OCI-LY7 (cell line): ENCODE measurements at regions not wholly inside any gene's neighbourhood (a gene's known extent, or its start where the extent isn't known, plus 50 kb on each side); places are given as distances from the start of the nearest gene placed in this dataset.
"Not testable (repeated sequence)": the region's sequence is repeated elsewhere in the genome, so short reads cannot be mapped to it uniquely, and the experiment has no call there.

Experiments used
- BruUV-seq: library from RNA; stranded (reverse); fragments of 400-500 nt; replicated peaks from 2 replicates; lab custom pipeline; 2021; lab: Mats Ljungman, UMichigan
- CTCF ChIA-PET: fragments of 300-600 bp; sonication (Branson Sonifier 250); formaldehyde crosslinking; loops from one replicate; lab custom pipeline; 2022; ENCODE audit warnings: antibody characterized with exemption; ENCODE audit not compliant: unreplicated experiment; lab: Charles Lee
- POLR2A ChIA-PET: fragments of 300-600 bp; sonication (Branson Sonifier 250); formaldehyde crosslinking; loops from one replicate; lab custom pipeline; 2022; ENCODE audit warnings: antibody characterized with exemption; lab: Charles Lee
- DNase-seq: peaks from one replicate; pipeline ENCODE4 v3.0.0-alpha.2; 2015; ENCODE audit warnings: low spot score
- H2AFZ ChIP-seq: fragments of 200-600 bp; sonication (generic), shearing (Covaris generic); 2 replicates; pipeline ENCODE4 v1.6.1; 2014; ENCODE audit warnings: mild to moderate bottlenecking, antibody characterized with exemption, low read length, moderate library complexity
- H3K27ac ChIP-seq: fragments of 200-600 bp; sonication (generic); 2 replicates; pipeline ENCODE4 v1.5.1; 2014; ENCODE audit warnings: mixed run types, low read depth, mild to moderate bottlenecking, moderate library complexity, low read length, inconsistent platforms; ENCODE audit not compliant: poor library complexity, severe bottlenecking
- H3K36me3 ChIP-seq: fragments of 200-600 bp; sonication (generic); 2 replicates; pipeline ENCODE4 v1.6.1; 2014; ENCODE audit warnings: mild to moderate bottlenecking, antibody characterized with exemption, low read length, moderate library complexity, mixed read lengths; ENCODE audit not compliant: insufficient read depth
- H3K4me1 ChIP-seq: fragments of 200-600 bp; sonication (generic); 2 replicates; pipeline ENCODE4 v1.5.1; 2014; ENCODE audit warnings: mild to moderate bottlenecking, low read length; ENCODE audit not compliant: insufficient read depth, poor library complexity, severe bottlenecking
- H3K4me2 ChIP-seq: fragments of 200-600 bp; sonication (generic); 2 replicates; pipeline ENCODE4 v1.6.1; 2014; ENCODE audit warnings: mild to moderate bottlenecking, low read length
- H3K4me3 ChIP-seq: fragments of 200-600 bp; sonication (generic); 2 replicates; pipeline ENCODE4 v1.5.1; 2014; ENCODE audit warnings: mild to moderate bottlenecking, low read depth, low read length; ENCODE audit not compliant: poor library complexity, severe bottlenecking
- H3K79me2 ChIP-seq: fragments of 200-600 bp; sonication (generic); 2 replicates; pipeline ENCODE4 v1.6.1; 2016; ENCODE audit warnings: low read depth, mild to moderate bottlenecking, low read length, moderate library complexity, mixed read lengths; ENCODE audit not compliant: insufficient read depth
- H3K9me2 ChIP-seq: fragments of 200-600 bp; sonication (generic); 2 replicates; pipeline ENCODE4 v1.6.1; 2016; ENCODE audit warnings: mild to moderate bottlenecking, low read length, mixed read lengths; ENCODE audit not compliant: insufficient read depth
- H3K9me3 ChIP-seq: fragments of 200-600 bp; sonication (generic); 2 replicates; pipeline ENCODE4 v1.6.1; 2014; ENCODE audit warnings: mild to moderate bottlenecking, mixed run types, low read length, mixed read lengths
- H4K20me1 ChIP-seq: fragments of 200-600 bp; sonication (generic); 2 replicates; pipeline ENCODE4 v1.6.1; 2014; ENCODE audit warnings: mild to moderate bottlenecking, antibody characterized with exemption, low read length, moderate library complexity, mixed read lengths; ENCODE audit not compliant: insufficient read depth
- EZH2phosphoT487 ChIP-seq: fragments of 200-600 bp; sonication (generic); IDR thresholded peaks from 2 replicates; pipeline ENCODE4 v1.6.1; 2018; ENCODE audit warnings: low read depth, borderline replicate concordance, mild to moderate bottlenecking, mixed run types, antibody characterized with exemption, low read length, moderate library complexity, mixed read lengths
- intact Hi-C: fragments of 100-400 bp; cut with micrococcal nuclease; formaldehyde crosslinking; loops from one replicate; pipeline ENCODE4 v1.10.0; 2022; ENCODE audit not compliant: unreplicated experiment
- TF ChIP-seq, protein P1 (sequence below): fragments of 200-600 bp; sonication (generic); conservative IDR thresholded peaks from 2 replicates; pipeline ENCODE4 v1.5.1; 2014; ENCODE audit warnings: mild to moderate bottlenecking, antibody characterized with exemption, low read length, moderate library complexity, mixed read lengths

DNA sequence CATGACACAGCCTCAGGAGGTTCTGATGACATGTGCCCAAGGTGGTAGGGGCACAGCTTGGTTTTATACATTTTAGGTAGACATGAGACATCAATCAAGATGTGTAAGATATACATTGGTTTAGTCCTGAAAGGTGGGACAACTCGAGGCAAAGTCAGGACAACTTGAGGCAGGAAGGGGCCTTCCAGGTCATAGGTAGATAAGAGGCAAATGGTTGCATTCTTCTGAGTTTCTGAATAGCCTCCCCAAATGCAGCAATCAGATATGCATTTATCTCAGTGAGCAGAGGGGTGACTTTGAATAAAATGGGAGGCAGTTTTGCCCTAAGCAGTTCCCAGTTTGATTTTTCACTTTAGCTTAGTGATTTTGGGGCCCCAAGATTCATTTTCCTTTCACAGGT is 91.6 kb downstream of the CHCHD4 start:
- Histone ChIP-seq H3K4me2 (no peak overlapping the region), H4K20me1 (no peaks in the 10 kb centered on the region), H3K27ac (no peak overlapping the region), H3K79me2 (no peaks in the 10 kb centered on the region), H3K9me2 (no peaks in the 10 kb centered on the region), H3K4me3 (no peak overlapping the region), H2AFZ (no peak overlapping the region), H3K36me3 (no peaks in the 10 kb centered on the region), H3K9me3 (no peaks in the 10 kb centered on the region), H3K4me1 (no peaks in the 10 kb centered on the region)
- DNase-seq = no peak
- intact Hi-C loops = no loop called here
- CTCF ChIA-PET = no interaction called here
- POLR2A ChIA-PET = no interaction called here
- no peak for TF ChIP-seq EZH2phosphoT487
- TF ChIP-seq, protein P1, sequence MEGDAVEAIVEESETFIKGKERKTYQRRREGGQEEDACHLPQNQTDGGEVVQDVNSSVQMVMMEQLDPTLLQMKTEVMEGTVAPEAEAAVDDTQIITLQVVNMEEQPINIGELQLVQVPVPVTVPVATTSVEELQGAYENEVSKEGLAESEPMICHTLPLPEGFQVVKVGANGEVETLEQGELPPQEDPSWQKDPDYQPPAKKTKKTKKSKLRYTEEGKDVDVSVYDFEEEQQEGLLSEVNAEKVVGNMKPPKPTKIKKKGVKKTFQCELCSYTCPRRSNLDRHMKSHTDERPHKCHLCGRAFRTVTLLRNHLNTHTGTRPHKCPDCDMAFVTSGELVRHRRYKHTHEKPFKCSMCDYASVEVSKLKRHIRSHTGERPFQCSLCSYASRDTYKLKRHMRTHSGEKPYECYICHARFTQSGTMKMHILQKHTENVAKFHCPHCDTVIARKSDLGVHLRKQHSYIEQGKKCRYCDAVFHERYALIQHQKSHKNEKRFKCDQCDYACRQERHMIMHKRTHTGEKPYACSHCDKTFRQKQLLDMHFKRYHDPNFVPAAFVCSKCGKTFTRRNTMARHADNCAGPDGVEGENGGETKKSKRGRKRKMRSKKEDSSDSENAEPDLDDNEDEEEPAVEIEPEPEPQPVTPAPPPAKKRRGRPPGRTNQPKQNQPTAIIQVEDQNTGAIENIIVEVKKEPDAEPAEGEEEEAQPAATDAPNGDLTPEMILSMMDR = no peak
- no TSS peak for BruUV-seq

- Histone ChIP-seq H3K79me2 (no peaks in the 10 kb centered on the region), H4K20me1 (no peaks in the 10 kb centered on the region), H3K4me3 (no peak overlapping the region), H3K4me2 (no peak overlapping the region), H3K9me2 (0 out of 2 replicates have a peak, but pooled peaks cover 5% of the 10 kb centered on the region), H2AFZ (no peak overlapping the region), H3K27ac (no peak overlapping the region), H3K4me1 (no peaks in the 10 kb centered on the region), H3K9me3 (peaks cover 4% of the 10 kb centered on the region; the same call in 1 of the 2 replicates), H3K36me3 (no peaks in the 10 kb centered on the region)
- intact Hi-C loops = no loop called here
- no peak for DNase-seq
- no TSS peak for BruUV-seq
- CTCF ChIA-PET = no interaction called here
- POLR2A ChIA-PET = interaction anchor here (0.6 kb wide), 1 partner anchor 9 kb away, joined by 3 read pairs; no protein-coding TSS in a partner anchor
- TF ChIP-seq, protein P1 = no peak
- no peak for TF ChIP-seq EZH2phosphoT487
Observed at GRCh38 chr3:14031271-14031670, 93.4 kb downstream of the CHCHD4 start.

GRCh38 chr3:14029390-14029995 is 95.2 kb downstream of the CHCHD4 start:
- POLR2A ChIA-PET, H3K4me1 ChIP-seq, H3K79me2 ChIP-seq, H3K9me2 ChIP-seq, H3K4me2 ChIP-seq, H4K20me1 ChIP-seq, DNase-seq, BruUV-seq, H2AFZ ChIP-seq, H3K4me3 ChIP-seq, H3K36me3 ChIP-seq, CTCF ChIA-PET, intact Hi-C loops, H3K27ac ChIP-seq: not testable (repeated sequence)
- H3K9me3 ChIP-seq = peaks cover 12% of the 10 kb centered on the region

DNA sequence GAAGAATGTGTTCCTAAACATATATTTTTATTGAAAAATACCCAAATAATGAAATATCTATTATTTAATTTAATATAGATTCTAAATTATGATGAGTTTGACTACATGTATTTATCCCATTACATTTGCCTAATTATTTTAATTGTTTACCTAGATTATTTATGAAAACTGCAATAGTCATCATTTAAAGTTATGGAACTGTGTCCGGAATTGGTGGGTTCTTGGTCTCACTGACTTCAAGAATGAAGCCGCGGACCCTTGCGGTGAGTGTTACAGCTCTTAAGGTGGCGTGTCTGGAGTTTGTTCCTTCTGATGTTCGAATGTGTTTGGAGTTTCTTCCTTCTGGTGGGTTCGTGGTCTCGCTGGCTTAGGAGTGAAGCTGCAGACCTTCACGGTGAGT is 96.5 kb downstream of the CHCHD4 start:
- H4K20me1 ChIP-seq, H3K4me1 ChIP-seq, intact Hi-C loops, BruUV-seq, H2AFZ ChIP-seq, H3K27ac ChIP-seq, H3K9me2 ChIP-seq, H3K36me3 ChIP-seq, DNase-seq, H3K4me2 ChIP-seq, H3K79me2 ChIP-seq, H3K4me3 ChIP-seq, CTCF ChIA-PET: not testable (repeated sequence)
- peaks cover 12% of the 10 kb centered on the region for H3K9me3 ChIP-seq
- POLR2A ChIA-PET = interaction anchor here (0.7 kb wide), 1 partner anchor 1976 kb away, joined by 3 read pairs; no protein-coding TSS in a partner anchor
